A549 (cell line): ENCODE measurements at regions not wholly inside any gene's neighbourhood (a gene's known extent, or its start where the extent isn't known, plus 50 kb on each side); places are given as distances from the start of the nearest gene placed in this dataset.

Experiments used
- CTCF ChIP-seq: fragments of >200 bp; sonication (Bioruptor Twin); formaldehyde crosslinking; IDR thresholded peaks from 3 replicates; pipeline ENCODE4 v1.5.1; 2016
- HES2 ChIP-seq: fragments of >200 bp; sonication (Bioruptor Twin); formaldehyde crosslinking; IDR thresholded peaks from 2 replicates; pipeline ENCODE4 v1.6.1; 2016
- MAZ ChIP-seq: fragments of 150-350 bp; IDR thresholded peaks from 2 replicates; pipeline ENCODE4 v1.6.1; 2014; ENCODE audit warnings: antibody characterized with exemption, low read depth, low read length, borderline replicate concordance
- NR3C1 ChIP-seq: fragments of >200 bp; sonication (Bioruptor Twin); formaldehyde crosslinking; IDR thresholded peaks from 3 replicates; pipeline ENCODE4 v1.6.1; 2017
- POLR2A ChIP-seq: IDR thresholded peaks from 2 replicates; pipeline ENCODE4 v1.6.1; 2012; ENCODE audit warnings: mild to moderate bottlenecking, low read length
- RAD21 ChIP-seq, 2 experiments: fragments of >200 bp in 1 of 2; sonication (Bioruptor Twin) in 1 of 2; formaldehyde crosslinking in 1 of 2; IDR thresholded peaks in 1 of 2; conservative IDR thresholded peaks in 1 of 2; 2 replicates in 1 of 2; 3 replicates in 1 of 2; pipeline ENCODE4 v1.6.1; 2012 to 2018; ENCODE audit warnings: inconsistent platforms in 1 of 2
- REST ChIP-seq: fragments of 200-600 bp; sonication (generic); IDR thresholded peaks from 2 replicates; pipeline ENCODE4 v1.6.1; 2016; ENCODE audit warnings: antibody characterized with exemption, mild to moderate bottlenecking, moderate library complexity
- USF2 ChIP-seq: fragments of 450-650 bp; IDR thresholded peaks from 2 replicates; pipeline ENCODE4 v1.6.1; 2014; ENCODE audit warnings: antibody characterized with exemption
- ZFP36 ChIP-seq: fragments of 450-650 bp; IDR thresholded peaks from 2 replicates; pipeline ENCODE4 v1.6.1; 2014; ENCODE audit warnings: borderline replicate concordance; ENCODE audit not compliant: partially characterized antibody

GRCh38 chr6:146489468-146490151 lies 54.0 kb upstream of the RAB32 start:
- no peak for TF ChIP-seq POLR2A
- TF ChIP-seq ZFP36, result no peak
- TF ChIP-seq HES2, result no peak
- no peak for TF ChIP-seq REST
- TF ChIP-seq NR3C1, result no peak
- TF ChIP-seq MAZ, result no peak
- no peak for TF ChIP-seq USF2
- TF ChIP-seq RAD21 (conservative IDR thresholded peaks at IDR 0.05 in 1 of 2, IDR thresholded peaks at IDR 0.05 in 1 of 2), result no peak
- no peak for TF ChIP-seq CTCF
